ENCODE measurements at regions not wholly inside any gene's neighbourhood (a gene's known extent, or its start where the extent isn't known, plus 50 kb on each side); places are given as distances from the start of the nearest gene placed in this dataset.

DNA sequence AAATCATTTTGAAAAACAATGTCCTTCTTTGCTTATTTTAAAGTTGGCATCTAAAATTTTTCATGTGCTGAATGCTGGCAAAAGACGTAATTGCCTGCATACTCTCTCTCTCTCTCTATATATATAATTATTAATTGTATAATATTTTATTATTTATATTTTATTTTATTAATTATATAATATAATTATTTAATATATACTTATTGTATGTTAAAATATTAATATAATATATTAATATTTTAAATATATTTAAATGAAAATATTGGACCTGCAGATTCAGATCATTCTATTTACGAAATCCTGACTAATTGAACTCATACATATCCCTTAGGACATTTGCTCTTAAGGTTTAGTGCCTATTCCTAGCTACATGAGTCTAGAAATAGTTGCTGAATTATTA, 144.7 kb upstream of the VCX start:
- TF ChIP-seq, protein P1, sequence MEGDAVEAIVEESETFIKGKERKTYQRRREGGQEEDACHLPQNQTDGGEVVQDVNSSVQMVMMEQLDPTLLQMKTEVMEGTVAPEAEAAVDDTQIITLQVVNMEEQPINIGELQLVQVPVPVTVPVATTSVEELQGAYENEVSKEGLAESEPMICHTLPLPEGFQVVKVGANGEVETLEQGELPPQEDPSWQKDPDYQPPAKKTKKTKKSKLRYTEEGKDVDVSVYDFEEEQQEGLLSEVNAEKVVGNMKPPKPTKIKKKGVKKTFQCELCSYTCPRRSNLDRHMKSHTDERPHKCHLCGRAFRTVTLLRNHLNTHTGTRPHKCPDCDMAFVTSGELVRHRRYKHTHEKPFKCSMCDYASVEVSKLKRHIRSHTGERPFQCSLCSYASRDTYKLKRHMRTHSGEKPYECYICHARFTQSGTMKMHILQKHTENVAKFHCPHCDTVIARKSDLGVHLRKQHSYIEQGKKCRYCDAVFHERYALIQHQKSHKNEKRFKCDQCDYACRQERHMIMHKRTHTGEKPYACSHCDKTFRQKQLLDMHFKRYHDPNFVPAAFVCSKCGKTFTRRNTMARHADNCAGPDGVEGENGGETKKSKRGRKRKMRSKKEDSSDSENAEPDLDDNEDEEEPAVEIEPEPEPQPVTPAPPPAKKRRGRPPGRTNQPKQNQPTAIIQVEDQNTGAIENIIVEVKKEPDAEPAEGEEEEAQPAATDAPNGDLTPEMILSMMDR (IDR thresholded peaks at IDR 0.05) = no peak
- no peak for TF ChIP-seq EZH2 (IDR thresholded peaks at IDR 0.05; ENCODE audit: borderline replicate concordance, insufficient read depth, low read depth, low read length, poor library complexity, severe bottlenecking)

All from B cell (primary cell).